HEK293 (cell line): ENCODE measurements at regions not wholly inside any gene's neighbourhood (a gene's known extent, or its start where the extent isn't known, plus 50 kb on each side); places are given as distances from the start of the nearest gene placed in this dataset.

ENCODE experiments used
- CTCF ChIA-PET: fragments of 350-600 bp; formaldehyde crosslinking; extraction: SDS; loops from one replicate; lab custom pipeline; 2021; ENCODE audit warnings: antibody characterized with exemption; lab: Yijun Ruan, JAX
- POLR2A ChIA-PET: fragments of 300-600 bp; formaldehyde crosslinking; extraction: SDS; loops from one replicate; lab custom pipeline; 2020; ENCODE audit warnings: antibody characterized with exemption, inconsistent platforms; lab: Yijun Ruan, JAX
- H3K27ac ChIP-seq: fragments of 200-500 bp; sonication (Bioruptor generic); 2 replicates; pipeline ENCODE4 v1.5.1; 2014; ENCODE audit warnings: low read depth, low read length, control low read depth, inconsistent platforms; ENCODE audit errors: extremely low read depth
- H3K36me3 ChIP-seq, 2 experiments: fragments of 200-500 bp in 1 of 2; sonication (Bioruptor generic) in 1 of 2; 1 replicate in 1 of 2; 2 replicates in 1 of 2; pipeline ENCODE4 v1.5.1; 2014 to 2017; ENCODE audit warnings: inconsistent platforms in 2 of 2, low read length in 2 of 2; ENCODE audit not compliant: control insufficient read depth in 2 of 2, insufficient read depth in 1 of 2
- H3K4me1 ChIP-seq: fragments of 200-500 bp; sonication (Bioruptor generic); 2 replicates; pipeline ENCODE4 v1.5.1; 2014; ENCODE audit warnings: mild to moderate bottlenecking, low read length, inconsistent platforms; ENCODE audit not compliant: control insufficient read depth, insufficient read depth
- H3K4me3 ChIP-seq: 2 replicates; pipeline ENCODE4 v1.5.1; 2011; ENCODE audit warnings: low read depth, mild to moderate bottlenecking, control low read depth, low read length, moderate library complexity
- H3K9me3 ChIP-seq: fragments of 200-500 bp; sonication (Bioruptor generic); 2 replicates; pipeline ENCODE4 v1.5.1; 2014; ENCODE audit warnings: low read depth, low read length, inconsistent platforms; ENCODE audit not compliant: control insufficient read depth, insufficient read depth
- GLI4 ChIP-seq: fragments of 450-650 bp; formaldehyde crosslinking; IDR thresholded peaks from 2 replicates; pipeline ENCODE4 v1.5.1; 2016; ENCODE audit warnings: missing biosample characterization, missing genetic modification characterization
- HIC1 ChIP-seq: fragments of 450-650 bp; formaldehyde crosslinking; IDR thresholded peaks from 2 replicates; pipeline ENCODE4 v1.5.1; 2016; ENCODE audit warnings: missing biosample characterization, missing genetic modification characterization
- KLF17 ChIP-seq: fragments of 450-650 bp; formaldehyde crosslinking; IDR thresholded peaks from 2 replicates; pipeline ENCODE4 v1.5.1; 2016; ENCODE audit warnings: missing biosample characterization, missing genetic modification characterization
- MEIS1 ChIP-seq: sonication (generic); formaldehyde crosslinking; IDR thresholded peaks from 2 replicates; pipeline ENCODE4 v1.8.1; 2022; ENCODE audit warnings: missing genetic modification reagents, mild to moderate bottlenecking, borderline replicate concordance
- MZF1 ChIP-seq: fragments of 450-650 bp; formaldehyde crosslinking; IDR thresholded peaks from 2 replicates; pipeline ENCODE4 v1.5.1; 2017; ENCODE audit warnings: missing biosample characterization, missing genetic modification characterization, borderline replicate concordance
- REPIN1 ChIP-seq: fragments of 450-650 bp; formaldehyde crosslinking; IDR thresholded peaks from 2 replicates; pipeline ENCODE4 v1.5.1; 2017; ENCODE audit warnings: missing biosample characterization, missing genetic modification characterization, low read depth
- SP3 ChIP-seq: fragments of 450-650 bp; formaldehyde crosslinking; IDR thresholded peaks from 2 replicates; pipeline ENCODE4 v1.5.1; 2016; ENCODE audit warnings: missing biosample characterization, missing genetic modification characterization
- ZBTB10 ChIP-seq: fragments of 450-650 bp; formaldehyde crosslinking; IDR thresholded peaks from 2 replicates; pipeline ENCODE4 v1.5.1; 2016; ENCODE audit warnings: missing biosample characterization, missing genetic modification characterization
- ZBTB21 ChIP-seq: fragments of 450-650 bp; formaldehyde crosslinking; IDR thresholded peaks from 2 replicates; pipeline ENCODE4 v1.5.1; 2017; ENCODE audit warnings: missing biosample characterization, missing genetic modification characterization
- ZBTB49 ChIP-seq: fragments of 450-650 bp; formaldehyde crosslinking; IDR thresholded peaks from 2 replicates; pipeline ENCODE4 v1.5.1; 2016; ENCODE audit warnings: missing biosample characterization, missing genetic modification characterization, low read depth
- ZFHX2 ChIP-seq: fragments of 450-650 bp; formaldehyde crosslinking; conservative IDR thresholded peaks from 2 replicates; pipeline ENCODE4 v1.5.1; 2016; ENCODE audit warnings: missing biosample characterization, missing genetic modification characterization
- ZNF16 ChIP-seq: fragments of 450-650 bp; formaldehyde crosslinking; IDR thresholded peaks from 2 replicates; pipeline ENCODE4 v1.5.1; 2016; ENCODE audit warnings: low read depth, missing biosample characterization, missing genetic modification characterization
- ZNF19 ChIP-seq: fragments of 450-650 bp; formaldehyde crosslinking; IDR thresholded peaks from 2 replicates; pipeline ENCODE4; 2016; ENCODE audit warnings: missing biosample characterization, missing genetic modification characterization, low read depth
- ZNF26 ChIP-seq: fragments of 450-650 bp; formaldehyde crosslinking; IDR thresholded peaks from 2 replicates; pipeline ENCODE4 v1.5.1; 2016; ENCODE audit warnings: missing biosample characterization, missing genetic modification characterization
- ZNF302 ChIP-seq: fragments of 450-650 bp; formaldehyde crosslinking; IDR thresholded peaks from 2 replicates; pipeline ENCODE4 v1.5.1; 2016; ENCODE audit warnings: missing biosample characterization, missing genetic modification characterization, low read depth
- ZNF391 ChIP-seq: fragments of 450-650 bp; formaldehyde crosslinking; IDR thresholded peaks from 2 replicates; pipeline ENCODE4 v1.5.1; 2016; ENCODE audit warnings: low read depth, missing biosample characterization, missing genetic modification characterization, borderline replicate concordance
- ZNF398 ChIP-seq: fragments of 450-650 bp; formaldehyde crosslinking; IDR thresholded peaks from 2 replicates; pipeline ENCODE4 v1.5.1; 2017; ENCODE audit warnings: missing biosample characterization, missing genetic modification characterization
- ZNF473 ChIP-seq: fragments of 450-650 bp; formaldehyde crosslinking; IDR thresholded peaks from 2 replicates; pipeline ENCODE4 v1.5.1; 2017; ENCODE audit warnings: missing biosample characterization, missing genetic modification characterization
- ZNF488 ChIP-seq: fragments of 450-650 bp; formaldehyde crosslinking; IDR thresholded peaks from 2 replicates; pipeline ENCODE4 v1.5.1; 2016; ENCODE audit warnings: missing biosample characterization, missing genetic modification characterization
- ZNF529 ChIP-seq: fragments of 450-650 bp; formaldehyde crosslinking; IDR thresholded peaks from 2 replicates; pipeline ENCODE4 v1.5.1; 2017; ENCODE audit warnings: missing genetic modification characterization, missing biosample characterization; ENCODE audit not compliant: insufficient replicate concordance
- ZNF626 ChIP-seq: fragments of 450-650 bp; sonication (Bioruptor Pico); formaldehyde crosslinking; IDR thresholded peaks from 2 replicates; pipeline ENCODE4 v1.5.1; 2018; ENCODE audit warnings: missing biosample characterization, missing genetic modification characterization, inconsistent platforms
- ZNF677 ChIP-seq: fragments of 450-650 bp; IDR thresholded peaks from 2 replicates; pipeline ENCODE4 v1.5.0; 2018; ENCODE audit warnings: missing biosample characterization, mild to moderate bottlenecking, missing genetic modification characterization, moderate library complexity
- ZNF792 ChIP-seq: fragments of 450-650 bp; formaldehyde crosslinking; IDR thresholded peaks from 2 replicates; pipeline ENCODE4 v1.5.1; 2016; ENCODE audit warnings: missing biosample characterization, missing genetic modification characterization

- Histone ChIP-seq H3K9me3 (no peaks in the 10 kb centered on the region), H3K36me3 (no peaks in the 10 kb centered on the region), H3K4me1 (no peaks in the 10 kb centered on the region), H3K4me3 (no peak overlapping the region), H3K27ac (no peak overlapping the region)
- ChIA-PET POLR2A (interaction anchor here (0.6 kb wide), 1 partner anchor 8 kb away, joined by 3 read pairs; no protein-coding TSS in a partner anchor), CTCF (no interaction called here)
- no peak for TF ChIP-seq ZNF529 (tag by site-specific recombination)
- TF ChIP-seq ZNF19 (tag by site-specific recombination) = no peak
- TF ChIP-seq ZNF626 (tag by site-specific recombination) = no peak
- no peak for TF ChIP-seq ZNF488 (tag by site-specific recombination)
- no peak for TF ChIP-seq ZNF398 (tag by site-specific recombination)
- no peak for TF ChIP-seq ZBTB49 (tag by site-specific recombination)
- no peak for TF ChIP-seq REPIN1 (tag by site-specific recombination)
- TF ChIP-seq ZNF16 (tag by site-specific recombination) = no peak
- no peak for TF ChIP-seq ZBTB21 (tag by site-specific recombination)
- no peak for TF ChIP-seq HIC1
- TF ChIP-seq ZBTB10 (tag by site-specific recombination) = no peak
- TF ChIP-seq ZNF792 (tag by site-specific recombination) = no peak
- no peak for TF ChIP-seq ZNF302 (tag by site-specific recombination)
Measured at GRCh38 chr3:147757866-147758265, 348.7 kb downstream of the ZIC1 start.

- Histone ChIP-seq H3K36me3 (no peaks in the 10 kb centered on the region), H3K27ac (no peak overlapping the region), H3K4me3 (no peak overlapping the region), H3K9me3 (no peaks in the 10 kb centered on the region), H3K4me1 (no peaks in the 10 kb centered on the region)
- ChIA-PET POLR2A (no interaction called here), CTCF (no interaction called here)
- no peak for TF ChIP-seq ZNF19 (tag by site-specific recombination)
- TF ChIP-seq ZNF677 (tag by site-specific recombination) = no peak
- TF ChIP-seq SP3 (tag by site-specific recombination) = no peak
- TF ChIP-seq MZF1 = no peak
- TF ChIP-seq ZFHX2 (tag by site-specific recombination) = no peak
- TF ChIP-seq KLF17 (tag by site-specific recombination) = no peak
- no peak for TF ChIP-seq ZNF473 (tag by site-specific recombination)
- TF ChIP-seq GLI4 (tag by site-specific recombination) = no peak
- TF ChIP-seq ZNF391 (tag by site-specific recombination) = no peak
- TF ChIP-seq MEIS1 (CRISPR knock-in tag) = no peak
- TF ChIP-seq ZNF26 (tag by site-specific recombination) = no peak
Measured at GRCh38 chr3:147758771-147759170, 349.6 kb downstream of the ZIC1 start.
